ENCODE measurements at regions not wholly inside any gene's neighbourhood (a gene's known extent, or its start where the extent isn't known, plus 50 kb on each side); places are given as distances from the start of the nearest gene placed in this dataset.

- TF ChIP-seq CREB1 (IDR thresholded peaks at IDR 0.05) = no peak
- TF ChIP-seq CREB1 (CRISPR knock-in tag; IDR thresholded peaks at IDR 0.05) = no peak
- no peak for TF ChIP-seq ATF4 (CRISPR knock-in tag; IDR thresholded peaks at IDR 0.05)
- TF ChIP-seq RAD21 (CRISPR knock-in tag; IDR thresholded peaks at IDR 0.05) = no peak
- no peak for TF ChIP-seq CHD4 (IDR thresholded peaks at IDR 0.05; ENCODE audit: borderline replicate concordance, low read length)
- no peak for TF ChIP-seq CBX2 (IDR thresholded peaks at IDR 0.05; ENCODE audit: low read depth, low read length)
- TF ChIP-seq CBX2 (CRISPR knock-in tag; IDR thresholded peaks at IDR 0.05; ENCODE audit: low read depth) = no peak
- no peak for TF ChIP-seq ATRX (CRISPR knock-in tag; IDR thresholded peaks at IDR 0.05; ENCODE audit: borderline replicate concordance)
- TF ChIP-seq ZNF670 (CRISPR knock-in tag; IDR thresholded peaks at IDR 0.05; ENCODE audit: borderline replicate concordance) = no peak
- no peak for TF ChIP-seq ZNF224 (CRISPR knock-in tag; IDR thresholded peaks at IDR 0.05)
Measured at GRCh38 chr4:66544281-66544680, 874.0 kb upstream of the EPHA5 start.

Measured in HepG2 (cell line).